ENCODE measurements at regions not wholly inside any gene's neighbourhood (a gene's known extent, or its start where the extent isn't known, plus 50 kb on each side); places are given as distances from the start of the nearest gene placed in this dataset.

GRCh38 chr2:63668466-63668865 lies 79.7 kb downstream of the MDH1 start:
- Histone ChIP-seq H3K79me2 (ENCODE audit: control insufficient read depth, insufficient read depth, low read length) (no peaks in the 10 kb centered on the region), H3K9ac (ENCODE audit: low read length) (no peak overlapping the region), H2AFZ (ENCODE audit: insufficient read depth, low read depth, low read length, poor library complexity, severe bottlenecking) (no peak overlapping the region), H3K9me3 (ENCODE audit: control extremely low read depth in 1 of 3, control insufficient read depth in 2 of 3, insufficient read depth in 1 of 3, low read length in 2 of 3) (no peaks in the 10 kb centered on the region), H3K4me3 (ENCODE audit: control extremely low read depth in 1 of 5, extremely low read depth in 1 of 5, insufficient read depth in 1 of 5, low read depth in 2 of 5, low read length in 4 of 5) (no peak overlapping the region), H3K36me3 (replicated peaks in 1 of 2; ENCODE audit: control extremely low read depth in 1 of 2, control insufficient read depth in 1 of 2, extremely low read depth in 1 of 2, insufficient read depth in 2 of 2, low read length in 1 of 2) (no peaks in the 10 kb centered on the region), H4K20me1 (ENCODE audit: control insufficient read depth, insufficient read depth, low read length, poor library complexity, severe bottlenecking) (no peaks in the 10 kb centered on the region), H3K27me3 (replicated peaks in 1 of 4; ENCODE audit: control extremely low read depth in 1 of 4, control insufficient read depth in 3 of 4, insufficient read depth in 4 of 4, low read length in 3 of 4) (no peaks in the 10 kb centered on the region), H3K27ac (ENCODE audit: low read length in 2 of 2) (no peak overlapping the region), H3K4me2 (replicated peaks; ENCODE audit: low read depth, low read length, poor library complexity, severe bottlenecking) (no peak overlapping the region), H3K4me1 (ENCODE audit: control insufficient read depth in 2 of 2, insufficient read depth in 2 of 2, low read length in 2 of 2) (no peaks in the 10 kb centered on the region)
- Mint-ChIP-seq H3K9me3 (ENCODE audit: insufficient read depth) (no peaks in the 10 kb centered on the region), H3K27ac (no peak overlapping the region), H3K4me3 (no peak overlapping the region), H3K27me3 (peaks cover 40% of the 10 kb centered on the region), H3K4me1 (no peaks in the 10 kb centered on the region)
- CTCF ChIA-PET, result interaction anchor here (0.7 kb wide), 1 partner anchor 277 kb away, joined by 3 read pairs; no protein-coding TSS in a partner anchor
- ATAC-seq (ENCODE audit: low read depth) (no peak), DNase-seq (no peak)
- POLR2A ChIA-PET, result no interaction called here
- intact Hi-C loops (cut with micrococcal nuclease), result no loop called here
- no CpG with 5 or more reads among the region's 4 CpGs for WGBS (ENCODE audit: insufficient coverage)
- TF ChIP-seq EZH2 (IDR thresholded peaks at IDR 0.05; ENCODE audit: borderline replicate concordance, insufficient read depth, low read depth, low read length, poor library complexity, severe bottlenecking), result no peak
- TF ChIP-seq CTCF (IDR thresholded peaks at IDR 0.05), result no peak

- no peaks in the 10 kb centered on the region for H4K20me1 ChIP-seq (ENCODE audit: control insufficient read depth, insufficient read depth, low read length, poor library complexity, severe bottlenecking)
- no peaks in the 10 kb centered on the region for H3K27me3 ChIP-seq (replicated peaks in 1 of 4; ENCODE audit: control extremely low read depth in 1 of 4, control insufficient read depth in 3 of 4, insufficient read depth in 4 of 4, low read length in 3 of 4)
- ChIA-PET CTCF (interaction anchor here (0.7 kb wide), 1 partner anchor 1212 kb away, joined by 3 read pairs; no protein-coding TSS in a partner anchor), POLR2A (no interaction called here)
- H3K4me2 ChIP-seq (replicated peaks; ENCODE audit: low read depth, low read length, poor library complexity, severe bottlenecking), result no peak overlapping the region
- Mint-ChIP-seq H3K9me3 (ENCODE audit: insufficient read depth) (no peaks in the 10 kb centered on the region), H3K27ac (no peak overlapping the region), H3K27me3 (peaks cover 40% of the 10 kb centered on the region), H3K4me1 (no peaks in the 10 kb centered on the region), H3K4me3 (no peak overlapping the region)
- no peaks in the 10 kb centered on the region for H3K79me2 ChIP-seq (ENCODE audit: control insufficient read depth, insufficient read depth, low read length)
- no peak overlapping the region for H2AFZ ChIP-seq (ENCODE audit: insufficient read depth, low read depth, low read length, poor library complexity, severe bottlenecking)
- DNase-seq (no peak), ATAC-seq (ENCODE audit: low read depth) (no peak)
- H3K27ac ChIP-seq (ENCODE audit: low read length in 2 of 2), result no peak overlapping the region
- H3K4me1 ChIP-seq (ENCODE audit: control insufficient read depth in 2 of 2, insufficient read depth in 2 of 2, low read length in 2 of 2), result no peaks in the 10 kb centered on the region
- TF ChIP-seq CTCF (IDR thresholded peaks at IDR 0.05) (no peak), EZH2 (IDR thresholded peaks at IDR 0.05; ENCODE audit: borderline replicate concordance, insufficient read depth, low read depth, low read length, poor library complexity, severe bottlenecking) (no peak)
- intact Hi-C loops (cut with micrococcal nuclease), result no loop called here
- no peak overlapping the region for H3K4me3 ChIP-seq (ENCODE audit: control extremely low read depth in 1 of 5, extremely low read depth in 1 of 5, insufficient read depth in 1 of 5, low read depth in 2 of 5, low read length in 4 of 5)
- 96% methylated on average over 3 of the region's 3 CpGs for WGBS (ENCODE audit: insufficient coverage)
- no peak overlapping the region for H3K9ac ChIP-seq (ENCODE audit: low read length)
- no peaks in the 10 kb centered on the region for H3K36me3 ChIP-seq (replicated peaks in 1 of 2; ENCODE audit: control extremely low read depth in 1 of 2, control insufficient read depth in 1 of 2, extremely low read depth in 1 of 2, insufficient read depth in 2 of 2, low read length in 1 of 2)
- no peaks in the 10 kb centered on the region for H3K9me3 ChIP-seq (ENCODE audit: control extremely low read depth in 1 of 3, control insufficient read depth in 2 of 3, insufficient read depth in 1 of 3, low read length in 2 of 3)
Measured at GRCh38 chr2:63669596-63669995, 80.8 kb downstream of the MDH1 start.

Measured in B cell (primary cell).